Nephron progenitor cell (in vitro differentiated cells): ENCODE measurements at regions not wholly inside any gene's neighbourhood (a gene's known extent, or its start where the extent isn't known, plus 50 kb on each side); places are given as distances from the start of the nearest gene placed in this dataset.

Source experiments
- DNase-seq: peaks from one replicate; pipeline ENCODE4 v3.0.0; 2021
- H3K27ac Mint-ChIP-seq: 2 replicates; pipeline ENCODE4 v1.8.0; 2021; ENCODE audit warnings: mild to moderate bottlenecking, moderate library complexity, mixed read lengths
- H3K27me3 Mint-ChIP-seq: 2 replicates; pipeline ENCODE4 v1.8.0; 2021; ENCODE audit warnings: mild to moderate bottlenecking, low read depth, mixed read lengths; ENCODE audit not compliant: poor library complexity
- H3K36me3 Mint-ChIP-seq: 2 replicates; pipeline ENCODE4 v1.8.0; 2021; ENCODE audit warnings: low read depth, mixed read lengths
- H3K4me1 Mint-ChIP-seq: 2 replicates; pipeline ENCODE4 v1.8.0; 2021; ENCODE audit warnings: mixed read lengths
- H3K4me3 Mint-ChIP-seq: 2 replicates; pipeline ENCODE4 v1.8.0; 2021; ENCODE audit warnings: mild to moderate bottlenecking, moderate library complexity, mixed read lengths
- H3K9me3 Mint-ChIP-seq: 2 replicates; pipeline ENCODE4 v1.8.0; 2021; ENCODE audit warnings: mild to moderate bottlenecking, moderate library complexity, mixed read lengths
- CTCF ChIP-seq: fragments of 200-600 bp; sonication (generic); IDR thresholded peaks from 2 replicates; pipeline ENCODE4 v1.5.0; 2021; ENCODE audit warnings: antibody characterized with exemption

- Mint-ChIP-seq H3K36me3 (peaks cover 6% of the 10 kb centered on the region), H3K4me3 (no peak overlapping the region), H3K27me3 (no peaks in the 10 kb centered on the region), H3K9me3 (peaks cover 31% of the 10 kb centered on the region), H3K4me1 (no peaks in the 10 kb centered on the region), H3K27ac (no peak overlapping the region)
- no peak for TF ChIP-seq CTCF
- no peak for DNase-seq
Measured at GRCh38 chr7:156279635-156280034, 360.9 kb upstream of the RNF32 start.

GRCh38 chr7:156275292-156275691 is 365.3 kb upstream of the RNF32 start:
- Mint-ChIP-seq H3K36me3 (no peaks in the 10 kb centered on the region), H3K27me3 (peaks cover 3% of the 10 kb centered on the region), H3K27ac (no peak overlapping the region), H3K4me1 (no peaks in the 10 kb centered on the region), H3K9me3 (peaks cover 7% of the 10 kb centered on the region), H3K4me3 (no peak overlapping the region)
- TF ChIP-seq CTCF = no peak
- no peak for DNase-seq

GRCh38 chr7:156274557-156274956 is 366.0 kb upstream of the RNF32 start:
- no peaks in the 10 kb centered on the region for H3K4me1 Mint-ChIP-seq
- no peak overlapping the region for H3K27ac Mint-ChIP-seq
- no peak for TF ChIP-seq CTCF
- H3K4me3 Mint-ChIP-seq = no peak overlapping the region
- DNase-seq = no peak
- H3K36me3 Mint-ChIP-seq = no peaks in the 10 kb centered on the region
- H3K9me3 Mint-ChIP-seq = peaks cover 7% of the 10 kb centered on the region
- peaks cover 3% of the 10 kb centered on the region for H3K27me3 Mint-ChIP-seq

GRCh38 chr7:156261581-156261980 is 379.0 kb upstream of the RNF32 start:
- peaks cover 9% of the 10 kb centered on the region for H3K9me3 Mint-ChIP-seq
- no peak overlapping the region for H3K27ac Mint-ChIP-seq
- H3K27me3 Mint-ChIP-seq = peaks cover 6% of the 10 kb centered on the region
- no peak overlapping the region for H3K4me3 Mint-ChIP-seq
- H3K4me1 Mint-ChIP-seq = no peaks in the 10 kb centered on the region
- DNase-seq = no peak
- no peaks in the 10 kb centered on the region for H3K36me3 Mint-ChIP-seq
- no peak for TF ChIP-seq CTCF

GRCh38 chr7:156257904-156258303 is 382.7 kb upstream of the RNF32 start:
- H3K9me3 Mint-ChIP-seq = peaks cover 9% of the 10 kb centered on the region
- no peak for DNase-seq
- no peak for TF ChIP-seq CTCF
- H3K27ac Mint-ChIP-seq = no peak overlapping the region
- H3K36me3 Mint-ChIP-seq = no peaks in the 10 kb centered on the region
- peaks cover 6% of the 10 kb centered on the region for H3K27me3 Mint-ChIP-seq
- no peak overlapping the region for H3K4me3 Mint-ChIP-seq
- H3K4me1 Mint-ChIP-seq = no peaks in the 10 kb centered on the region

GRCh38 chr7:156255635-156256034 is 384.9 kb upstream of the RNF32 start:
- H3K4me1 Mint-ChIP-seq = no peaks in the 10 kb centered on the region
- peaks cover 6% of the 10 kb centered on the region for H3K27me3 Mint-ChIP-seq
- H3K27ac Mint-ChIP-seq = no peak overlapping the region
- TF ChIP-seq CTCF = no peak
- DNase-seq = no peak
- no peak overlapping the region for H3K4me3 Mint-ChIP-seq
- H3K9me3 Mint-ChIP-seq = peaks cover 9% of the 10 kb centered on the region
- H3K36me3 Mint-ChIP-seq = no peaks in the 10 kb centered on the region
